HCT116 (cell line): ENCODE measurements at regions not wholly inside any gene's neighbourhood (a gene's known extent, or its start where the extent isn't known, plus 50 kb on each side); places are given as distances from the start of the nearest gene placed in this dataset.

Source experiments
- ATAC-seq: fragments of 200-7000 bp; cut with Tn5 transposase; 2 replicates; pipeline ENCODE4 v1.9.1; 2020; ENCODE audit warnings: mild to moderate bottlenecking, moderate library complexity
- BruUV-seq: library from RNA; stranded (reverse); fragments of 400-500 nt; replicated peaks from 2 replicates; lab custom pipeline; 2021; lab: Mats Ljungman, UMichigan
- CTCF ChIA-PET: fragments of 300-600 bp; sonication (Branson Sonifier 250); formaldehyde crosslinking; loops from one replicate; lab custom pipeline; 2021; ENCODE audit warnings: antibody characterized with exemption; lab: Charles Lee
- POLR2A ChIA-PET: fragments of 300-600, 350-600 bp; sonication (Branson Sonifier 250); formaldehyde crosslinking; loops from one replicate; lab custom pipeline; 2021; ENCODE audit warnings: antibody characterized with exemption; lab: Charles Lee
- RAD21 ChIA-PET, 2 experiments: fragments of 300-600 bp; sonication (Branson Sonifier 250); formaldehyde crosslinking; loops; one replicate each; lab custom pipeline; 2023; ENCODE audit warnings: low total read pairs in 2 of 2; ENCODE audit not compliant: uncharacterized antibody in 2 of 2, unreplicated experiment in 2 of 2, low non-redundant PET in 1 of 2; lab: Charles Lee
- DNase-seq: peaks from one replicate; pipeline ENCODE4 v3.0.0-alpha.2; 2010; ENCODE audit warnings: low read depth, low spot score
- H2AFZ ChIP-seq: fragments of 200-600 bp; shearing (Covaris generic), sonication (generic); 2 replicates; pipeline ENCODE4 v1.6.1; 2017; ENCODE audit warnings: low read depth, mixed run types, mixed read lengths, antibody characterized with exemption, low read length; ENCODE audit not compliant: poor library complexity, severe bottlenecking
- H3K27ac ChIP-seq: 2 replicates; pipeline ENCODE4 v1.5.1; 2012; ENCODE audit warnings: low read depth, low read length
- H3K27me3 ChIP-seq: fragments of 200-600 bp; sonication (generic); 2 replicates; pipeline ENCODE4 v1.6.1; 2016; ENCODE audit warnings: mixed run types, low read length, mixed read lengths; ENCODE audit not compliant: insufficient read depth
- H3K36me3 ChIP-seq, 2 experiments: fragments of 200-500 bp in 1 of 2; fragments of 200-600 bp in 1 of 2; sonication (Bioruptor generic) in 1 of 2; sonication (generic) in 1 of 2; 2 replicates each; pipeline versions ENCODE4 v1.5.1 to v1.6.1; 2014 to 2016; ENCODE audit warnings: low read length in 2 of 2, inconsistent platforms in 1 of 2, mixed read lengths in 1 of 2, mixed run types in 1 of 2; ENCODE audit not compliant: insufficient read depth in 2 of 2, control insufficient read depth in 1 of 2
- H3K4me1 ChIP-seq, 2 experiments: fragments of 200-600 bp in 1 of 2; sonication (generic) in 1 of 2; 2 replicates each; pipeline versions ENCODE4 v1.5.1 to v1.6.1; 2012 to 2017; ENCODE audit warnings: low read length in 2 of 2, inconsistent platforms in 1 of 2, mild to moderate bottlenecking in 1 of 2, mixed read lengths in 1 of 2, mixed run types in 1 of 2, moderate library complexity in 1 of 2; ENCODE audit not compliant: insufficient read depth in 2 of 2, control insufficient read depth in 1 of 2
- H3K4me2 ChIP-seq: fragments of 200-600 bp; sonication (generic); 2 replicates; pipeline ENCODE4 v1.6.1; 2017; ENCODE audit warnings: mixed run types, low read length, mixed read lengths
- H3K4me3 ChIP-seq, 2 experiments: fragments of 200-600 bp in 1 of 2; sonication (generic) in 1 of 2; replicated peaks in 1 of 2; 2 replicates each; pipeline ENCODE4 v1.5.1; 2011 to 2016; ENCODE audit warnings: low read length in 2 of 2, control low read depth in 1 of 2, low read depth in 1 of 2, mild to moderate bottlenecking in 1 of 2, mixed read lengths in 1 of 2, mixed run types in 1 of 2
- H3K79me2 ChIP-seq: fragments of 200-600 bp; sonication (generic); 2 replicates; pipeline ENCODE4 v1.6.1; 2017; ENCODE audit warnings: mild to moderate bottlenecking, mixed run types, low read length, moderate library complexity, mixed read lengths; ENCODE audit not compliant: insufficient read depth
- H3K9ac ChIP-seq: fragments of 200-600 bp; sonication (generic); 2 replicates; pipeline ENCODE4 v1.6.1; 2016; ENCODE audit warnings: low read length, mixed read lengths
- H3K9me2 ChIP-seq: fragments of 200-600 bp; sonication (generic), shearing (Covaris generic); 2 replicates; pipeline ENCODE4 v1.6.1; 2017; ENCODE audit warnings: mixed run types, mild to moderate bottlenecking, moderate library complexity; ENCODE audit not compliant: insufficient read depth
- H3K9me3 ChIP-seq, 2 experiments: fragments of 200-500 bp in 1 of 2; fragments of 200-600 bp in 1 of 2; sonication (Bioruptor generic) in 1 of 2; sonication (generic) in 1 of 2; 2 replicates each; pipeline ENCODE4 v1.6.1; 2014 to 2017; ENCODE audit warnings: low read length in 2 of 2, mixed read lengths in 2 of 2, inconsistent platforms in 1 of 2, low read depth in 1 of 2, mild to moderate bottlenecking in 1 of 2, mixed run types in 1 of 2, moderate library complexity in 1 of 2; ENCODE audit not compliant: control insufficient read depth in 1 of 2, insufficient read depth in 1 of 2
- H4K20me1 ChIP-seq: fragments of 200-600 bp; sonication (generic), shearing (Covaris generic); 2 replicates; pipeline ENCODE4 v1.6.1; 2017; ENCODE audit warnings: mixed run types, mild to moderate bottlenecking, moderate library complexity; ENCODE audit not compliant: insufficient read depth
- CBX3 ChIP-seq: IDR thresholded peaks from 2 replicates; pipeline ENCODE4 v1.6.1; 2012; ENCODE audit warnings: low read depth
- CEBPB ChIP-seq: IDR thresholded peaks from 2 replicates; pipeline ENCODE4 v1.6.1; 2012; ENCODE audit warnings: low read depth
- CTCF ChIP-seq, 3 experiments: fragments of 200-600 bp in 1 of 3; sonication (generic) in 1 of 3; IDR thresholded peaks in 2 of 3; conservative IDR thresholded peaks in 1 of 3; 2 replicates each; pipeline ENCODE4 v1.5.1; 2012 to 2017; ENCODE audit warnings: low read depth in 2 of 3, low read length in 2 of 3, antibody characterized with exemption in 1 of 3, borderline replicate concordance in 1 of 3, control low read depth in 1 of 3, mild to moderate bottlenecking in 1 of 3, mixed read lengths in 1 of 3, mixed run types in 1 of 3, moderate library complexity in 1 of 3; ENCODE audit not compliant: insufficient read depth in 1 of 3
- EGR1 ChIP-seq: IDR thresholded peaks from 2 replicates; pipeline ENCODE4 v1.6.1; 2012; ENCODE audit warnings: low read depth
- EZH2 ChIP-seq: fragments of 200-600 bp; sonication (generic); IDR thresholded peaks from 2 replicates; pipeline ENCODE4 v1.6.1; 2017; ENCODE audit warnings: antibody characterized with exemption, mixed run types
- EZH2phosphoT487 ChIP-seq: fragments of 200-600 bp; IDR thresholded peaks from 2 replicates; pipeline ENCODE4 v1.6.1; 2018; ENCODE audit warnings: antibody characterized with exemption, borderline replicate concordance
- FOSL1 ChIP-seq: IDR thresholded peaks from 2 replicates; pipeline ENCODE4 v1.6.1; 2012; ENCODE audit warnings: low read depth
- JUND ChIP-seq: IDR thresholded peaks from 2 replicates; pipeline ENCODE4 v1.6.1; 2012
- MAX ChIP-seq: IDR thresholded peaks from 2 replicates; pipeline ENCODE4 v1.6.1; 2012
- POLR2A ChIP-seq: IDR thresholded peaks from 2 replicates; pipeline ENCODE4 v1.7.0; 2011; ENCODE audit warnings: borderline replicate concordance; ENCODE audit not compliant: insufficient read depth, insufficient read length; ENCODE audit errors: extremely low read depth
- POLR2AphosphoS5 ChIP-seq: IDR thresholded peaks from 2 replicates; pipeline ENCODE4 v1.6.1; 2011; ENCODE audit warnings: mild to moderate bottlenecking, low read depth, low read length, moderate library complexity
- RAD21 ChIP-seq: IDR thresholded peaks from 2 replicates; pipeline ENCODE4 v1.6.1; 2012; ENCODE audit warnings: low read depth, mild to moderate bottlenecking
- REST ChIP-seq: IDR thresholded peaks from 2 replicates; pipeline ENCODE4 v1.6.1; 2012; ENCODE audit warnings: low read depth
- SIN3A ChIP-seq: IDR thresholded peaks from 2 replicates; pipeline ENCODE4 v1.6.1; 2012; ENCODE audit warnings: low read depth
- SRF ChIP-seq: IDR thresholded peaks from 2 replicates; pipeline ENCODE4 v1.6.1; 2012; ENCODE audit warnings: low read depth
- TCF7L2 ChIP-seq: IDR thresholded peaks from 2 replicates; pipeline ENCODE4 v1.7.0; 2011; ENCODE audit warnings: borderline replicate concordance, inconsistent platforms; ENCODE audit not compliant: insufficient read depth, insufficient read length; ENCODE audit errors: extremely low read depth
- YY1 ChIP-seq: IDR thresholded peaks from 2 replicates; pipeline ENCODE4 v1.6.1; 2011; ENCODE audit warnings: low read length, low read depth, moderate library complexity, mild to moderate bottlenecking; ENCODE audit not compliant: insufficient replicate concordance; ENCODE audit errors: extremely low read depth
- ZFX ChIP-seq: fragments of 450-650 bp; IDR thresholded peaks from 2 replicates; pipeline ENCODE4 v1.6.1; 2017
- ZNF274 ChIP-seq: fragments of 200-500 bp; sonication (Bioruptor generic); IDR thresholded peaks from 2 replicates; pipeline ENCODE4 v1.6.1; 2014; ENCODE audit warnings: mild to moderate bottlenecking, low read depth, low read length, inconsistent platforms
- intact Hi-C: fragments of 100-400 bp; cut with micrococcal nuclease; formaldehyde crosslinking; loops from 2 replicates; pipeline ENCODE4 v1.10.0; 2022
- TF ChIP-seq, protein P1 (sequence below): IDR thresholded peaks from 2 replicates; pipeline ENCODE4 v1.6.1; 2011; ENCODE audit warnings: mild to moderate bottlenecking, low read length, moderate library complexity; ENCODE audit not compliant: insufficient replicate concordance; ENCODE audit errors: extremely low read depth

- H3K4me3 ChIP-seq: no peak overlapping the region
- ATAC-seq: no peak
- ChIA-PET RAD21 (no interaction called here), POLR2A (no interaction called here), CTCF (no interaction called here)
- intact Hi-C loops: no loop called here
- TF ChIP-seq REST: no peak
- TF ChIP-seq TCF7L2: no peak
- TF ChIP-seq POLR2AphosphoS5: no peak
- no peak for TF ChIP-seq YY1
- no peak for TF ChIP-seq ZNF274
- TF ChIP-seq MAX: no peak
- TF ChIP-seq CTCF (IDR thresholded peaks at IDR 0.05 in 2 of 3, conservative IDR thresholded peaks at IDR 0.05 in 1 of 3; ENCODE audit: borderline replicate concordance in 1 of 3, insufficient read depth in 1 of 3, low read depth in 2 of 3, low read length in 2 of 3): no peak
- TF ChIP-seq JUND: no peak
- no peak for TF ChIP-seq SIN3A
- TF ChIP-seq CBX3: no peak
- no peak for TF ChIP-seq EZH2phosphoT487
- TF ChIP-seq FOSL1: no peak
- TF ChIP-seq POLR2A: no peak
- TF ChIP-seq SRF: no peak
- TF ChIP-seq, protein P1, sequence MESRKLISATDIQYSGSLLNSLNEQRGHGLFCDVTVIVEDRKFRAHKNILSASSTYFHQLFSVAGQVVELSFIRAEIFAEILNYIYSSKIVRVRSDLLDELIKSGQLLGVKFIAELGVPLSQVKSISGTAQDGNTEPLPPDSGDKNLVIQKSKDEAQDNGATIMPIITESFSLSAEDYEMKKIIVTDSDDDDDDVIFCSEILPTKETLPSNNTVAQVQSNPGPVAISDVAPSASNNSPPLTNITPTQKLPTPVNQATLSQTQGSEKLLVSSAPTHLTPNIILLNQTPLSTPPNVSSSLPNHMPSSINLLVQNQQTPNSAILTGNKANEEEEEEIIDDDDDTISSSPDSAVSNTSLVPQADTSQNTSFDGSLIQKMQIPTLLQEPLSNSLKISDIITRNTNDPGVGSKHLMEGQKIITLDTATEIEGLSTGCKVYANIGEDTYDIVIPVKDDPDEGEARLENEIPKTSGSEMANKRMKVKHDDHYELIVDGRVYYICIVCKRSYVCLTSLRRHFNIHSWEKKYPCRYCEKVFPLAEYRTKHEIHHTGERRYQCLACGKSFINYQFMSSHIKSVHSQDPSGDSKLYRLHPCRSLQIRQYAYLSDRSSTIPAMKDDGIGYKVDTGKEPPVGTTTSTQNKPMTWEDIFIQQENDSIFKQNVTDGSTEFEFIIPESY: no peak
- no peak for TF ChIP-seq RAD21
- no peak for TF ChIP-seq EZH2
- no peak for TF ChIP-seq ZFX
- no peak for TF ChIP-seq EGR1
- no peak for TF ChIP-seq CEBPB
- H3K36me3 ChIP-seq: no peaks in the 10 kb centered on the region
- no peak for DNase-seq
- H3K4me2 ChIP-seq: no peak overlapping the region
- no peaks in the 10 kb centered on the region for H4K20me1 ChIP-seq
- H3K27me3 ChIP-seq: no peaks in the 10 kb centered on the region
- H3K79me2 ChIP-seq: no peaks in the 10 kb centered on the region
- H3K9me3 ChIP-seq: peaks cover 3 to 21% of the 10 kb centered on the region in 2 experiments; a peak in 2 of 4 replicates
- no TSS peak for BruUV-seq
- no peak overlapping the region for H3K9ac ChIP-seq
- H3K9me2 ChIP-seq: no peaks in the 10 kb centered on the region
- H3K4me1 ChIP-seq: no peaks in the 10 kb centered on the region
- H2AFZ ChIP-seq: no peak overlapping the region
- no peak overlapping the region for H3K27ac ChIP-seq
Observed at GRCh38 chr5:17714186-17714585, 79.9 kb downstream of the TAF11L14 start.
